ENCODE measurements at regions not wholly inside any gene's neighbourhood (a gene's known extent, or its start where the extent isn't known, plus 50 kb on each side); places are given as distances from the start of the nearest gene placed in this dataset.
"Not testable (repeated sequence)": the region's sequence is repeated elsewhere in the genome, so short reads cannot be mapped to it uniquely, and the experiment has no call there.

DNA sequence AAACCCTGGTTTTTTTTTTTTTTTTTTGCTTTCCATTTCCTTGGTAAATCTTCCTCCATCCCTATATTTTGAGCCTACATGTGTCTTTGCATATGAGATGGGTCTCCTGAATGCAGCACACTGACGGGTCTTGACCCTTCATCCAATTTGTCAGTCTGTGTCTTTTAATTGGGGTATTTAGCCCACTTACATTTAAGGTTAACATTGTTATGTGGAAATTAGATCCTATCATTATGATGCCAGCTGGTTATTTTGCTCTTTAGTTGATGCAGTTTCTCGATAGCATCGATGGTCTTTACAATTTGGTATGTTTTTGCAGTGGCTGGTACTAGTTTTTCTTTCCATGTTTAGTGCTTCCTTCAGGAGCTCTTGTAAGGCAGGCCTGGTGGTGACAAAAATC, 603.2 kb upstream of the MAP3K7 start:
- TF ChIP-seq, protein P1, sequence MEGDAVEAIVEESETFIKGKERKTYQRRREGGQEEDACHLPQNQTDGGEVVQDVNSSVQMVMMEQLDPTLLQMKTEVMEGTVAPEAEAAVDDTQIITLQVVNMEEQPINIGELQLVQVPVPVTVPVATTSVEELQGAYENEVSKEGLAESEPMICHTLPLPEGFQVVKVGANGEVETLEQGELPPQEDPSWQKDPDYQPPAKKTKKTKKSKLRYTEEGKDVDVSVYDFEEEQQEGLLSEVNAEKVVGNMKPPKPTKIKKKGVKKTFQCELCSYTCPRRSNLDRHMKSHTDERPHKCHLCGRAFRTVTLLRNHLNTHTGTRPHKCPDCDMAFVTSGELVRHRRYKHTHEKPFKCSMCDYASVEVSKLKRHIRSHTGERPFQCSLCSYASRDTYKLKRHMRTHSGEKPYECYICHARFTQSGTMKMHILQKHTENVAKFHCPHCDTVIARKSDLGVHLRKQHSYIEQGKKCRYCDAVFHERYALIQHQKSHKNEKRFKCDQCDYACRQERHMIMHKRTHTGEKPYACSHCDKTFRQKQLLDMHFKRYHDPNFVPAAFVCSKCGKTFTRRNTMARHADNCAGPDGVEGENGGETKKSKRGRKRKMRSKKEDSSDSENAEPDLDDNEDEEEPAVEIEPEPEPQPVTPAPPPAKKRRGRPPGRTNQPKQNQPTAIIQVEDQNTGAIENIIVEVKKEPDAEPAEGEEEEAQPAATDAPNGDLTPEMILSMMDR (IDR thresholded peaks at IDR 0.05; ENCODE audit: low read depth, low read length, missing input control) = not testable (repeated sequence)
- TF ChIP-seq, protein P2, sequence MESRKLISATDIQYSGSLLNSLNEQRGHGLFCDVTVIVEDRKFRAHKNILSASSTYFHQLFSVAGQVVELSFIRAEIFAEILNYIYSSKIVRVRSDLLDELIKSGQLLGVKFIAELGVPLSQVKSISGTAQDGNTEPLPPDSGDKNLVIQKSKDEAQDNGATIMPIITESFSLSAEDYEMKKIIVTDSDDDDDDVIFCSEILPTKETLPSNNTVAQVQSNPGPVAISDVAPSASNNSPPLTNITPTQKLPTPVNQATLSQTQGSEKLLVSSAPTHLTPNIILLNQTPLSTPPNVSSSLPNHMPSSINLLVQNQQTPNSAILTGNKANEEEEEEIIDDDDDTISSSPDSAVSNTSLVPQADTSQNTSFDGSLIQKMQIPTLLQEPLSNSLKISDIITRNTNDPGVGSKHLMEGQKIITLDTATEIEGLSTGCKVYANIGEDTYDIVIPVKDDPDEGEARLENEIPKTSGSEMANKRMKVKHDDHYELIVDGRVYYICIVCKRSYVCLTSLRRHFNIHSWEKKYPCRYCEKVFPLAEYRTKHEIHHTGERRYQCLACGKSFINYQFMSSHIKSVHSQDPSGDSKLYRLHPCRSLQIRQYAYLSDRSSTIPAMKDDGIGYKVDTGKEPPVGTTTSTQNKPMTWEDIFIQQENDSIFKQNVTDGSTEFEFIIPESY (IDR thresholded peaks at IDR 0.05) = not testable (repeated sequence)
- not testable (repeated sequence) for TF ChIP-seq SP1 (IDR thresholded peaks at IDR 0.05); EGR1 (IDR thresholded peaks at IDR 0.05; ENCODE audit: low read depth in 2 of 2)

Measured in liver (tissue), 3 donors.